NCI-H2107 treated with DMSO at 0.1 percent for 48 hours (cell line): ENCODE measurements at regions not wholly inside any gene's neighbourhood (a gene's known extent, or its start where the extent isn't known, plus 50 kb on each side); places are given as distances from the start of the nearest gene placed in this dataset.

Experiments
- DNase-seq: peaks from one replicate; lab custom pipeline; 2025; ENCODE audit not compliant: unreplicated experiment; lab: John Stamatoyannopoulos, UW

GRCh38 chr15:77823736-77824135, 191.0 kb upstream of the LINGO1 start:
- DNase-seq: no peak

- DNase-seq: no peak
Observed at GRCh38 chr15:77822631-77823230, 190.0 kb upstream of the LINGO1 start.

GRCh38 chr15:77821959-77822256, 189.2 kb upstream of the LINGO1 start:
- no peak for DNase-seq

GRCh38 chr15:77821188-77821958, 188.7 kb upstream of the LINGO1 start:
- DNase-seq: peak; percentile 28

GRCh38 chr15:77819851-77820728, 187.4 kb upstream of the LINGO1 start:
- no peak for DNase-seq

GRCh38 chr15:77819048-77819850, 186.5 kb upstream of the LINGO1 start:
- no peak for DNase-seq

- DNase-seq: no peak
Observed at GRCh38 chr15:77818484-77819047, 185.9 kb upstream of the LINGO1 start.

GRCh38 chr15:77817434-77817833, 184.7 kb upstream of the LINGO1 start:
- no peak for DNase-seq

GRCh38 chr15:77816983-77817382, 184.3 kb upstream of the LINGO1 start:
- DNase-seq: no peak

- DNase-seq: no peak
Observed at GRCh38 chr15:77815015-77815414, 182.3 kb upstream of the LINGO1 start.

GRCh38 chr15:77812664-77813063, 180.0 kb upstream of the LINGO1 start:
- DNase-seq: no peak

GRCh38 chr15:77811270-77811669, 178.6 kb upstream of the LINGO1 start:
- no peak for DNase-seq

- peak; percentile 42 for DNase-seq
Observed at GRCh38 chr15:77810130-77810571, 177.4 kb upstream of the LINGO1 start.

GRCh38 chr15:77808581-77809177, 176.0 kb upstream of the LINGO1 start:
- no peak for DNase-seq

- no peak for DNase-seq
Observed at GRCh38 chr15:77808075-77808474, 175.4 kb upstream of the LINGO1 start.

- no peak for DNase-seq
Observed at GRCh38 chr15:77807611-77808010, 174.9 kb upstream of the LINGO1 start.

GRCh38 chr15:77807115-77807514, 174.4 kb upstream of the LINGO1 start:
- DNase-seq: no peak

- DNase-seq: no peak
Observed at GRCh38 chr15:77804210-77804609, 171.5 kb upstream of the LINGO1 start.

- no peak for DNase-seq
Observed at GRCh38 chr15:77803487-77803886, 170.8 kb upstream of the LINGO1 start.

GRCh38 chr15:77800305-77800704, 167.6 kb upstream of the LINGO1 start:
- no peak for DNase-seq
